ENCODE measurements at regions not wholly inside any gene's neighbourhood (a gene's known extent, or its start where the extent isn't known, plus 50 kb on each side); places are given as distances from the start of the nearest gene placed in this dataset.

GRCh38 chr1:244350027-244350426 is 101.7 kb downstream of the ADSS2 start:
- no peaks in the 10 kb centered on the region for H3K9me3 ChIP-seq
- WGBS, 3 donors, result 50 to 63% (median 59%) methylated on average over 6 of the region's 6 CpGs
- TF ChIP-seq EP300 (IDR thresholded peaks at IDR 0.05) (no peak), POLR2A (IDR thresholded peaks at IDR 0.05) (no peak), CTCF (IDR thresholded peaks at IDR 0.05) (no peak)
- no peaks in the 10 kb centered on the region for H3K36me3 ChIP-seq
- H3K27me3 ChIP-seq, result no peaks in the 10 kb centered on the region
- no peak for DNase-seq
- no peak overlapping the region for H3K4me3 ChIP-seq
- intact Hi-C loops (cut with DNase I), result no loop called here
- H3K27ac ChIP-seq, result no peak overlapping the region
- peaks cover 6% of the 10 kb centered on the region for H3K4me1 ChIP-seq (ENCODE audit: insufficient read depth)

- no peak overlapping the region for H3K27ac ChIP-seq
- no peak for DNase-seq
- H3K36me3 ChIP-seq, result no peaks in the 10 kb centered on the region
- H3K4me3 ChIP-seq, result no peak overlapping the region
- no peaks in the 10 kb centered on the region for H3K27me3 ChIP-seq
- intact Hi-C loops (cut with DNase I), result no loop called here
- H3K9me3 ChIP-seq, result no peaks in the 10 kb centered on the region
- TF ChIP-seq POLR2A (IDR thresholded peaks at IDR 0.05) (no peak), CTCF (IDR thresholded peaks at IDR 0.05) (no peak), EP300 (IDR thresholded peaks at IDR 0.05) (no peak)
- H3K4me1 ChIP-seq (ENCODE audit: insufficient read depth), result peaks cover 6% of the 10 kb centered on the region
- WGBS, 3 donors, result 91 to 95% (median 91%) methylated on average over 7 of the region's 7 CpGs
Measured at GRCh38 chr1:244352156-244352830, 99.4 kb downstream of the ADSS2 start.

GRCh38 chr1:244353551-244354091 is 98.1 kb downstream of the ADSS2 start:
- peaks cover 6% of the 10 kb centered on the region for H3K4me1 ChIP-seq (ENCODE audit: insufficient read depth)
- H3K4me3 ChIP-seq, result no peak overlapping the region
- no peaks in the 10 kb centered on the region for H3K9me3 ChIP-seq
- TF ChIP-seq POLR2A (IDR thresholded peaks at IDR 0.05) (no peak), EP300 (IDR thresholded peaks at IDR 0.05) (no peak), CTCF (IDR thresholded peaks at IDR 0.05) (no peak)
- WGBS, 3 donors, result 34 to 56% (median 49%) methylated on average over 7 of the region's 7 CpGs
- intact Hi-C loops (cut with DNase I), result no loop called here
- no peaks in the 10 kb centered on the region for H3K27me3 ChIP-seq
- peak in 1 of 5 donors; percentile 30 for DNase-seq
- no peaks in the 10 kb centered on the region for H3K36me3 ChIP-seq
- no peak overlapping the region for H3K27ac ChIP-seq

- Histone ChIP-seq H3K4me1 (ENCODE audit: insufficient read depth) (peaks cover 1% of the 10 kb centered on the region), H3K27ac (no peak overlapping the region), H3K27me3 (no peaks in the 10 kb centered on the region), H3K4me3 (no peak overlapping the region), H3K9me3 (no peaks in the 10 kb centered on the region), H3K36me3 (no peaks in the 10 kb centered on the region)
- intact Hi-C loops (cut with DNase I), result no loop called here
- TF ChIP-seq CTCF (IDR thresholded peaks at IDR 0.05) (no peak), EP300 (IDR thresholded peaks at IDR 0.05) (no peak), POLR2A (IDR thresholded peaks at IDR 0.05) (no peak)
- no peak for DNase-seq
- WGBS, 3 donors, result 49 to 73% (median 66%) methylated on average over 5 of the region's 5 CpGs
Measured at GRCh38 chr1:244354810-244355278, 96.9 kb downstream of the ADSS2 start.

Measured in ovary (tissue), 7 donors.